GM13977 (cell line): ENCODE measurements at regions not wholly inside any gene's neighbourhood (a gene's known extent, or its start where the extent isn't known, plus 50 kb on each side); places are given as distances from the start of the nearest gene placed in this dataset.
"Not testable (repeated sequence)": the region's sequence is repeated elsewhere in the genome, so short reads cannot be mapped to it uniquely, and the experiment has no call there.

Source experiments
- DNase-seq: peaks from one replicate; pipeline ENCODE4 v3.0.0; 2012; ENCODE audit warnings: low spot score
- CTCF ChIP-seq: IDR thresholded peaks from 2 replicates; pipeline ENCODE4 v1.5.1; 2012; ENCODE audit warnings: mild to moderate bottlenecking, control low read depth; ENCODE audit not compliant: insufficient read depth; ENCODE audit errors: extremely low read depth, missing control alignments
- in situ Hi-C: fragments of 300-500 bp; cut with MboI; formaldehyde crosslinking; loops from one replicate; pipeline ENCODE4 v1.12.0; 2022; ENCODE audit warnings: low sequenced_read_pairs, low pct_unique_long_range_greater_than_20kb, mixed read lengths, inconsistent platforms; ENCODE audit not compliant: unreplicated experiment

- no peak for DNase-seq
- in situ Hi-C loops = no loop called here
- TF ChIP-seq CTCF = no peak
Measured at GRCh38 chrX:115972717-115973116, 197.8 kb upstream of the AGTR2 start.

GRCh38 chrX:115978068-115978467, 192.5 kb upstream of the AGTR2 start:
- TF ChIP-seq CTCF = no peak
- no peak for DNase-seq
- in situ Hi-C loops = no loop called here

GRCh38 chrX:115983148-115983547, 187.4 kb upstream of the AGTR2 start:
- in situ Hi-C loops, DNase-seq: not testable (repeated sequence)

- in situ Hi-C loops, DNase-seq: not testable (repeated sequence)
Measured at GRCh38 chrX:115987464-115987863, 183.1 kb upstream of the AGTR2 start.

- peak; percentile 31 for TF ChIP-seq CTCF
- DNase-seq = peak; percentile 15
- in situ Hi-C loops = no loop called here
Measured at GRCh38 chrX:115988825-115989224, 181.7 kb upstream of the AGTR2 start.

GRCh38 chrX:115989686-115990085, 180.9 kb upstream of the AGTR2 start:
- no peak for DNase-seq
- in situ Hi-C loops = no loop called here
- TF ChIP-seq CTCF = no peak

GRCh38 chrX:116009346-116009745, 161.2 kb upstream of the AGTR2 start:
- in situ Hi-C loops = no loop called here
- no peak for TF ChIP-seq CTCF
- no peak for DNase-seq

- in situ Hi-C loops = no loop called here
- no peak for TF ChIP-seq CTCF
- DNase-seq = peak; percentile 9
Measured at GRCh38 chrX:116009861-116010710, 160.5 kb upstream of the AGTR2 start.
